CD4-positive, alpha-beta T cell treated with Interleukin-4 for 1 hour (primary cell): ENCODE measurements at regions not wholly inside any gene's neighbourhood (a gene's known extent, or its start where the extent isn't known, plus 50 kb on each side); places are given as distances from the start of the nearest gene placed in this dataset.

Source experiments
- DNase-seq, 2 donors: peaks; one replicate each; pipeline ENCODE4 v3.0.0-alpha.2; 2020 to 2022

DNA sequence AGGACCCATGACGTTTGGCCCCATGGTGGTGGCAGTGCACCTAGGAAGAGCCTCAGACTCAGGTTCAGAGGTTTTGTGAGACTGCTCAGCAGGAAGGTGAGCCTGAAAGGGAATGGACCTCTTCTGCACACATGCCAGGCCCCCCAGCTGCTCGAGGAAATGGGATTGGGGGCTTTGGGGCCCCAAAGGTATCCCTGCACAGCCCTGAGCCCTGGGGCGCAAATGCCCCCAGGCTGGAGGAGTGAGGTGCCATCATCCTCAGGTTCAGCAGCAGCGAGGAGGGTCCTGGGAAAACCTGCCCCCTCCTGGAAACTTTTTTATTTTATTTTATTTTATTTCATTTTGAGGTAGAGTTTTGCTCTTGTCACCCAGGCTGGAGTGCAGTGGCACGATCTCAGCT, 171.8 kb upstream of the MVB12B start:
- DNase-seq: no peak

DNA sequence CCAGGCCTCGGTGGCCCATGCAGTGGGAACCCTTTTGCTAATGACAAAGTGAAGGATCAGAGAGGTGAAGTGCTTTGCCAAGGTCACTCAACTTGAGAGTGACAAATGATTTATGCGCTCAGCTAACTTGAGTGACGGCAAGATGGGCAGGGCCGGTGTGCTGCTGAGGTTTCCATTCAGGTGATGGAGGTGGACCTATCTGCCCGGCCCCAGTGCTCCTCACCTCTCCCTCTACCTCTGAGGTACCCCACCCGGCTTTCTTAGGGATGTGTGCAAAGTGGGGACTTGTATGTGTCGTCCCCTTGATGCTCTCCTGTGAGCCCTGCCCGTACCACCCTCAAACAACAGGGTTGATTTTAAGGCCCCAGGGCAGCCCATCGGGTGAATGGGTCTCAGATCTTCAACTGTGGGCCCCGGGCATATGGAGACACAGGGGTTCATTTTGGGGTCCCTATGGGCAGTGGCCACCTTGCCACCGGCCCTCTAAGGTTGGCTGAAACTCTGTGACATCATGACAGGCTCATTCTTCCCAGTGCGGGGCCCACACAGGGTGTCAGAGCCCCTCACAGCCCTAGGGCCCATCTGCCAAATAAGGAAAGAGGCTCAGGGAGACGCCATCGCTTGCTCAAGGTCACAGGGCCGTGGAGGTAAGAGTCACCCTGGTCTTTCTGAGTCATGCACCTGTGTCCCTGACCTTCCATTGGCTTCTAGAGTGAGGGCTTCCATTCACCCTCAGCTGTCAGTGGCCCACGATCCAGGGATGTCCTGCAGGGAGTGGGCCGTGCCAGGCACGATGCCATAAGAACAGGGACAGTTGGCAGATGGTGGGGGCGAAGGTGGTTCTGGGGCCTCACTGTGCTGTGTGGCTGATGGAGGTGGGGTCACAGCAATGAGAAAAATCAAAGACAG, 170.6 kb upstream of the MVB12B start:
- no peak for DNase-seq

DNA sequence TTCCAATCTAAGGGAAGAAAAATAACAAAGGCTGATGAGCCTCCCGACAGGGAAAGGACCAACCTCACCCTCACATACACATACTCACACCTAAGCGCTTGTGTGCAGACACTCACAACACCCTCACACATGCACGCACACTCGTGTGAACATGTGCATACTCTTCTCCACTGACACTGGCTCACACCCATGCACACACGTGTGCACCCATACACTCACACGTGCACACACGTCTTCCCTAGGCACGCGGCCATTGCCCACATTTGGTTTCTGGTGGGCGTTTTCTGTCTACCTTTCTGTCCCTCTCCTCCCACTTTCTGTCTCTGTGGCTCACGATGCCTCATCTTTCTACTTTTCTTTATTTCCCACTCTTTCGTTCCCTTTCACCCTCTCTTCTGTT, 169.7 kb upstream of the MVB12B start:
- DNase-seq: no peak

DNA sequence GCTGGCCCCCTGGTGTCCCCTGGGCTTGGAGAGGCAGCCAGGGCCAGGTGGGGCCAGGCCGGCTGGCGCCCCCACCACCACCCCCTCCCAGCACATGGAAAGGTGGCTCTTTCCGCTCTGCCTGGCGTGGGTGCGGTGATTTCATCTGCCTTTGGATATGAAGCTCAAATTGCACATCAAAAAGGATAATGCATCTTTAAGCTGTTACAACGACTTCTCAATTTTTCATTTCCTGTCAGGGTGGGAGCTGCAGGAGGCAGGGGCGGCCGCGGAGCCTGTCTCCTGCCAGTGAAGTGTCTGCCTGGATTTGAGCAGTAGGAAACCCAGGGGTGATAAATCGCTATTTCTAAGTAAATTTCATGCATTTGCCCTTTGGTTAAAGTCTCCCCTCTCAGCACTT, 169.2 kb upstream of the MVB12B start:
- no peak for DNase-seq

DNA sequence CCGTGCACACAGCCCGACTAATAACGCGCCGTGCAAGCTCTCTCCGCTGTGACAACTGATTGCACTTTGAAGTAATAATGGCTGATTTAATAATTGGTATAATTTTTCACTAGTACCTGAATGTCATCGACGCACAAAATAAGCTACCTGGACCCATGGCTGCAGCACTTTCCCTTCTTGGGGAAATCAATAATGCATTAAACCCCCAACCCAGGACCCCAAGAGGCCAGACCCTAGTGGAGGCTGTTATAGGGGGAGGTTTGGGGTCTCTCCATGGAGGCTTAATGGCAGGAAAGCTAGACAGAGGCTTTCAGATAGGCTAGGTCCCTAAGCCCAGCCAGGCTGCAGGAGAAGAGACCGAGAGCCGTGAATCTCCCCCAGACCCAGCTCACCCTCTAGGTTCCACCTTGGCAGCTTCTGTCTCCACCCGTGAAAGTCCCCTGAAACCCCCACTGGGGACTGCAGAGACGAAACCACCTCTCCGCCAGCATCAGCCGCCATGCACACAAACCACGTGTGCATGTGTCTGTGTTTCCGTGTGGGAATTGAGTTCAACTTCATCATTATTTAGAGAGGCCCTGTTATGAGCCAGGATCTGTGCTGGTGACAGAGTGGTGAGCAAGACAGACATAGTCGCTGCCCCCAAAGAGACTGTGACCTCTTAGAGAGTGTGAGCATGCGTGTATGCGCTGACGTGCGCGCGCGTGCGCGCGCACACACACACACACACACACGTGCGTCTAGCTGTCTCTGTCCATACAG, 168.6 kb upstream of the MVB12B start:
- DNase-seq: no peak

DNA sequence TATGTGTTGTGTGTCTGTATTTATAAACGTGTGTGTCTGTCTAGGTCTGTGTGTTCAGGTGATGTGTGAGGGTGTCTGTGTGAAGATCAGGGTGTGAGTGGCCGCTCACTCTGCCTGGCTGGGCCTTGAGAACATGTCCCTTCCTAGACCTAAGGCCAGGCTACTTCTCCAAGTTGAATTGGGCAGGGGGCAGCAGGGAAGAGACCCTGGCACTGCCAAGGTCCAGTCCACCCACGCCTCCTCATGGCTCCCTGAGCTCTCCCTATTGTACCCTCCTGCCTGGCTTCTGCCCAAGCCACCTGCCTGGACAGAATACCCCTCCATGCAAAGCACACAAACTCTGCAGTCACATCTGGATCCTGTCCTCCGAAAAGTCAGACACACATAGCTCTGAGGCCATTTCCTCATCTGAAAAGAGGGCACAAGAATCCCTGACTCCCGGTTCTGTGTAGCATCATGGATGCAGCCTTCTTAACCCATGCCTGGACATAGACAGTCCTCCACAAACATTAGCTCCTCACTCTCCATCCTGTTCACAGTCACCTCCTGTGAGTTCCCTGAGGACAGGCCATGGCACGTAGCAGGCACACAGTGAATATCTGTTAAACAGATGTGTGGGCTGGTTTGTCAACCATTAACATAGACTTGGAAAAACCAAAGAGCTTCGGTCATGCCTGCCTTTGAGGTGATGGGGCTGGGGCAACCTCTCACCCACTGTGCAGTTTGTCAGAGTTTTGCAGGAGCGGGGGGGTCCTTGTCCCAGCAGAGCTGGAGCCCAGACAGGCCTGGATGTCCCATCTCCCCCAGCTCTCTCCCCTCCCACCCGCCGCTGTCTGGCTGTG, 167.8 kb upstream of the MVB12B start:
- DNase-seq: no peak

DNA sequence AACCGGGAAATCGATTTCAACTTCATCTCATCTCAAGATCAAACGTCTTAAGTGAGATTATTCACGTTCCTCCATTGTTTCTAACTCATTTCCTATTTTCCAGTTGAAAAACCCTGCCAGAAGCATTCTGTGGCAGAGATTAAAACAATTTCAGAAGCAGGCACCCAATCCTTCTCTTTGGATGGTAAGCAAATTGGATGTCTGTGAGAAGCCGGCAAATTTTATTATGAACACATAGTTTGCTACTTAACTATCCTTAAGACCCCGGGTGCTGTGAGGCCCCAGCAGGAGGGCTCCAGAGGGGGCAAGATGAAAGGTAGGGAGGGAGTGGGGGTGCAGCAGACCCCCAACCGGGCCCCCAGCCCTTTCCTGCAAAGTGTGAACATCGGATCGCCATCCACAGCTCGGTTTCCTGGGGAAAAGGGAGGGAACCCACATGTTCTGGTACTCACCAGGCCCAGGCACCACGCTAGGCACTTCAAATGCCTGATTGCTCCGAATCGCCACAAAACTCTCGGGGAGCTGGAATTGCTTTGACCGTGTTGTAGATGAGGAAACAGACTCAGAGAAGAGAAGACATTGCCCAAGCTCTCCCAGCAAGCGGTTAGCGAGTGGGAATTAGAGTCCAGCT, 167.1 kb upstream of the MVB12B start:
- DNase-seq: no peak

DNA sequence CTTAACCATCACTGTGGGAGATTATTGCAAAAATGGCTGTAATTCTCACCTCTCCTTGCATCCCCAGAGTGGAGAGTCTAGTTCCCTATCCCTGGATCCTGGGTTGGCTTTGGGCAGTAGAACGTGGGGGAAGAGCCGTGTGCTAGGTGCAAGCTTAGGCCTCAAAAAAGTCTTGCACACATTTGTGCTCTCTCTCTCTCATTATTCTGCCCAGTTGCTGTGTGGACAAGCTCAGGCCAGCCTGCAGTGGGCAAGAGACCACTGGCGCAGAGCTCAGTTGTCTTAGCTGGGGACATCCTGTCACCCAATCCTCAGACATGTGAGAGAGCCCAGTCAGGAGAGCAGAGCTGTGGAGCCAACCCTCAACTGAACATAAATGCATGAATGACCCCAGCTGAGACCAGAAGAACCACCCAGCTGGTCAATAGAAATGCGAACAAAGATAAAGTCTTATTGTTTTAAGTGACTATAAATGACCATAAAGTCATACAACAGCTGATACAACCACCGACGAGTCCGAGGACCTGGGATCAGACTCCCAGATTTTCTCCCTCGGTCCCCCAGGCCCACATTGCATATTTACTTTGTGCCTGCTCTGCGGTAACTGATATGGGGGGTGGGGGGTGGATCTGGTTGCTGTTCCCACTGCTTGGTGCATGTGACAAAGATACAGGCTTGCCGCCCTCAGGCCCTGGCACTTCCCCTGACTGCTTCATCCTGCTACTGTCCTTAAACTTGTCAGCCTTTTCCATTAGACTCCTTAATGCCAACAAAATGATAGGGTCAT, 166.4 kb upstream of the MVB12B start:
- no peak for DNase-seq

DNA sequence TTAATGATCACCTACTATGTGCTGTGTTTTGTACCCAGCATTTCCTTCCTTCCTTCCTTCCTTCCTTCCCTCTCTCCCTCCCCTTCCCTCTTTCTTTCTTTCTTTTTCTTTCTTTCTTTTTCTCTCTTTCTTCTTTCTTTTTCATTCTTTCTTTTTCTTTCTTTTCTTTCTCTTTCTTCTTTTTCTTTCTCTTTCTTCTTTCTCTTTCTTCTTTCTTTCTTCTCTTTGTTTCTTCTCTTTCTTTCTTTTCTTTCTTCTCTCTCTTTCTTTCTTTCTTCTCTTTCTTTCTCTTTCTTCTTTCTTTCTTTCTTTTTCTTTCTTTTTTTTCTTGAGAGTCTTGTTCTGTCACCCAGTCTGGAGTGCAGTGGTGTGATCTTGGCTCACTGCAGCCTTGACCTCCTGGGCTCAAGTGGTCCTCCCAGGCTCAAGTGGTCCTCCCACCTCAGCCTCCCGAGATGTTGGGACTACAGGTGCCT, 165.7 kb upstream of the MVB12B start:
- no peak for DNase-seq

DNA sequence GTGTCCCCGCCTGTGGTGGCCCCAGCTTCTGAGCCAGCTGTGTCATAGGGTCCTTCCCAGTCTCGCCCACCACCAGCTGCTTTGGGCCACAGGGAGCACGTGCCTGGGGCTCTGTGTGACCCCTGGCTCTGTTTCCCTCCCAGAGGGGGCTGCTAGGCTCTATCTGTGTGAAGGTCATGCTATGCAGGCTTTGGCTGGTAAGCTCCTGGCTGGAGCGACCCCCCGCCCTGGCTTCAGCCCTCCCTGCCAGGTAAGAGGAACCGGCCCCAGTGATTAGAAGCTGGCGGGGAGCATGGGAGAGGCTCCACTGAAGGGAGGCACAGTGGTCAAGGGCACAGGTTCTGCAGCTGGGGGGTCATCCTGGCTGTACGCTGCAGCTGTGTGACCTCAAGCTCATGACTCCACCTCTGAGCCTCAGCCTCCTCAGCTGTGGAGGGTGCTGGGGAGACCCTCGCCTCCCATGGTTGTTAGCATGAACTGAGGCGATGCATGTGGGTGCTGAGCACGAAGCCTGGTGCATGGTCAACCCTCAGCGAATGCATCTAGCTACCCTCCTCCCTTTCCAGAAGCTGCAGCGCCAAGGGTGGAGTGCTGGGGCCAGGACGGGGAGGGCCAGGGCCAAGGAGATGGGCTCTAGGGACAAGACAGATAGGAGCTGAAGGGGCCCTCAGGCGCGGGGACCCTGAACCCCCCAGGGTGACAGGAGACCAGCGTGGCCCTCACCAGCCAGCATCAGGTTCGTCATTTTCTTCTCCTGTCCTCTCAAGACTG, 163.8 kb upstream of the MVB12B start:
- no peak for DNase-seq

DNA sequence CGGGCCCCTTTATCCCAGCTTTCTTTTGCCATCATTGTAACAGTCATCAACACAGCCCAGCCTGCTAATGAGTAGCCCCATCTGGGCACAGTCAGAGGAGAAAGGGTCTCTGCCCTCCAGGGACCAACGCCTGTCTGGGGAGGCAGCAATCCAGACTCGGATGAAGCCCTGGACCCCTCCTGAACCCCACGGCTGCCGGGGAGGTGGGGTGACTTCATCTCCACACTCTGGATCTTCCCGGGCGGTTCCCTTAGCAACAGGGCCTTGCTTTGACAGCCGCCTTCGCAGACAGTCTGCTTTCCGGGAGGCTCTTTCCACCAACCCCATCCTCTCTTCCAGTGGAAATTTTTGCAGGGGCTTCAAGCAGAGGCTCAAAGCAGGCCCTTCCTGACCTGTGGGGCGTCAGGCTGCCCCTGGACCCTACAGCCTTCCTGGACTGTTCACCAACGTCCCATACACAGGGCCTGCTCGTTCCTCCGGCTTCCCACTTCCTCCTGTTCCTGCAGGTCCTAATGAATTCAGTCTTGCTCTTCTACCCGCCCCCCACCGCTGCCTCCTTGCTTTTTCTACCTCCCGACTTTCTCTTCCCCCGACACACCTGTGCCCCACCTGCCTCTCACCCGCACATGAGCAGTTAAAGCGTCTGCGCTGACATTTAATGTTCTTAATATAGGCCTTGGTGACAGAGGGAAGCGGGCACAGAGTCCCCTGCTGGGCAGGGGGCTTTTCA, 161.7 kb upstream of the MVB12B start:
- DNase-seq: no peak

DNA sequence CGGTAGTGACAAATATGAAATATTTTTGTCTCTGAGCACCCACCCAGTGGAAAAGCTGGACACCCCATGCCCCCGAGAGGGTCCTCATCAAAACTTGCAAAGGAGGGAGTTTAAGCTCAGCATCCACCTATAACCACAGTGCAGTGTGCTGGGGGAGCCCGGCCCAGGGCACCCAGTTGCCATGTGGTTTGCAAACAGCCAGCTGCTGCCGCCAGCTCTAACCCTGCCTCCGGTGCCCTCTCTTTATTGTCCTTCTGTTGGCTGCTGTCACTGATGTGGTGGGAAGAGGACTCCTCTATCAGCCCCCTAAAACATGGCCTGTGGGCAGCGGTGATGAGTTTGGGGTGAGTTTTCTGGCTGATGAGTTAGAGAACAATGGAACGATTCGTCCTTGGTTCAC, 160.9 kb upstream of the MVB12B start:
- DNase-seq: no peak

DNA sequence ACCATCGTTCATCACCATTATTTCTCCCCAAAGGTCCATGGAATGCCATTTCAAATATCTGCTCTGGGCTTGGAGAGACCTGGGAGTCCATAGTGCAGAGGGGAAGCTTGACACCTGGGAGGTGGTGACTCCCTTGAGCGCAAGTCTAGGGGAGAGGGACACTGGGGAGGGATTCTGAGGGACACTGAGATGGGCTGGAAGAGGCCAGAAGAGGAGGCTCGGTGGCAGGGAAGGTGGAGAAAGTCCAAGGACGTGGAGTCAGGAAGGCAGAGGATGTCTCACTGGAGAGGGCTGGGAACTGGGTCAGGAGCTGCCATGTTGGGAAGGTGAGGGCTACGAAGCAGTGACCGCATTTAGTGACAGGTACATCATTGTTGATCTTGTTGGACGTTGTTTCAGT, 160.3 kb upstream of the MVB12B start:
- no peak for DNase-seq

DNA sequence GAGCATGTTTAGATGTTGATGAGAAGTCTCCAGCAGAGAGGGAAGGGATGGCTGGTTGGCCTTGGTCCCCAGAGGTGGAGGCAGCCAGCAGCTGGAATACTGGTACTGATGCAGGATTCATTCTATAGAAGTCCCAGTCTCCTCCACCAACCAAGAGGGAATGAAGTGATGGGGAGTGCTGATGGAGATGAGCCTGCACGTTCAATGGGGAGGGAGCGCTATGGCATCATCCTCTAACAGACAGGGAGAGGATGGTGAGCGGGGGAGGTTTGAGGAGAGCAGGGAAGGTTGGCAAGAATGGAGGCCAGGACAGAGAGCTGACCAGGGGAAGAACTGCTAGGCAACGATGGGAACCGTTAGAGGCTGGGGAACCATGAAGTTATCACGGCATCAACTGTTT, 159.8 kb upstream of the MVB12B start:
- DNase-seq: no peak

DNA sequence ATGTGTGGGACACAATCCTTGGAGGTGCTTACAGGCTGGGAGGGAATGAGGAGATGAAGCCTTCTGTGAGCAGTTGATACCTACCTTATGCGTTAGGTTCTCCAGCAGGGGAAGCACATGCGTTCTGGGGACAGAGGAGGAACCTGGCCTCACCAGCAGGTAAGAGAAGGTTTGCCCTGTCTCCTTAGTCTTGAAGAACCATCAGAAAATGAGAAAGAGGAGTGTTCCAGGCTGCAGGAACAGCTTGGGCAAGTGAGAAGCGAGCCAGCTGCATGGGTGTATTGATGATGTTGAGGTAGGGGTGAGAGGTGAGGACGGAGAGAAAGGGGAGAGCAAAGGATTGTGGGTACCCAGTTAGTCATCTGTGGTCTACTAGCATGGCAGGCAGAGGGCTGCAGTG, 156.9 kb upstream of the MVB12B start:
- DNase-seq: no peak

DNA sequence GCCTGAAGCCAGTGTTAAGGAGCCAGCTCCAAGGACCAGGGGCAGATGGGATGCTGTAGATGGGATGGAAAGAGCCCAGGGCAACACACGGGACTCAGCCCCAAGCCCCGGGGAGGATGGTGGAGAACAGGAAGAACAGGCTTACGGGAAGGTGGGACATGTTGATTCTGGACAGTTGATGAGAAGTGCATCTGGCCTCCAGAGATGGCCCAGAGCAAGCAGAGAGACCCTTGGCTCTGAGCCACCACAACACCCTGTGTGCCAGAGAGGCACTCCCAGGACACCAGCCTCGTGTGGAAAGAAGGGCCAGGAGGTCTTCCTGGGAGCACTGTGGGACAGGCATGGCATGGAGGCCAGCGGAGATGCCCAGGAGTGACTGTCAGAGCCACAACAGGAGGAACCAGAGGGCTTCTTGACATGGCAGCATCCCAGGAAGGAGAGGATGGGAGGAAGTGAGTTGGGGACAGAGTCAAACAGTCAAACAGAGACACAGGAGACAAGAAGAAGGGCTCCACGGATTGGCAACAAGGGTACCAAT, 156.3 kb upstream of the MVB12B start:
- no peak for DNase-seq

DNA sequence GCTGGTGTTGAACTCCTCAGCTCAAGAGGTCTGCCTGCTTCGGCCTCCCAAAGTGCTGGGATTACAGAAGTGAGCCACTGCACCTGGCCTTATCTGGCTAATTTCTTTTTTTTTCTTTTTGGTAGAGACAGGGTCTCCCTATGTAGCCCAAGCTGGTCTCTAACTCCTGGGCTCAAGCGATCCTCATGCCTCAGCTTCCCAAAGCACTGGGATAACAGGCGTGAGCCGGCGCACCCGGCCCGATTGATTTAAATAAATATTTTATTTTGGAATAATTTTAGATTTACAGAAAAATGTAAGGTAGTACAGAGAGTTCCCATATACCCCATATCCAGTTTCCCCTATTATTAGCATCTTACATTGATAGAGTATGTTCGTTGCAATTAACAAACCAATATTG, 155.0 kb upstream of the MVB12B start:
- no peak for DNase-seq

DNA sequence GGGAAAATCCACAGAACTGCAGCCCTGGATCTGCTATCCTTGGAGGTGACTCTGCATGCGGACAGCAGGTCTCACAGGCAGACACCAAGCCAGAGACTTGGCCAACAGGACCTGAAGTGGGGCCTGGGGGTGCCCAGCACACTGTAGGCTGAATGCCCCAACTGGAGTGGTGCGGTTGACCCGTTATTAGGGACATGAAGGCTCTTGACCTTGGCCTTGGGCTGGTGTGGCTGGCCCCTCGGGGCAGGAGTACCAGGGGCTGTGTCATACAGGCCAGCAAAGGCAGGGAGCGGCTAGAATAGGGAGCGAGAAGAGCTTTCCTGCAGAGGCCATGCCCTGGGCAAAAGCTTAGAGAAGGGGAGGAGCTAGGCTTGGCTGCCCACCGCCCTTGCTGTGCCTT, 153.2 kb upstream of the MVB12B start:
- DNase-seq: no peak

DNA sequence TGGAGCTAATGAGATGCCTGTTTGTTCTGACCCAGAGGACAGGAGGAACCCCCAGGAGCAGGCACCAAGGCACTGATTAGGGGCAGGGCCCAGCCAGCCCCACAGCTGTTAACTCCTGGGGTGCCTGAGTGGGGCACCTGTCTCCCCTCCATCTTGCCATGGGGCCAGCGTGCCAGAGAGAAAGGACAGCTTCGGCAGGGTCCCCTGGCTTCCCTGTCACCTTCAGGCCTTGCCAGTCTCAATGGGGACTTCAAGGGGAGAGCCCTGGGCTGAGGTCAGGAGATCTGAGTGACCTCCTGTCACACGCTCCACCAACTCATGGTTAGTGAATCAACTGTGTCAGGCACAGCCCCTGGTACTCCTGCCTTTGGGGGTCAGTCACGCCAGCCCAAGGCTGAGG, 152.7 kb upstream of the MVB12B start:
- no peak for DNase-seq

DNA sequence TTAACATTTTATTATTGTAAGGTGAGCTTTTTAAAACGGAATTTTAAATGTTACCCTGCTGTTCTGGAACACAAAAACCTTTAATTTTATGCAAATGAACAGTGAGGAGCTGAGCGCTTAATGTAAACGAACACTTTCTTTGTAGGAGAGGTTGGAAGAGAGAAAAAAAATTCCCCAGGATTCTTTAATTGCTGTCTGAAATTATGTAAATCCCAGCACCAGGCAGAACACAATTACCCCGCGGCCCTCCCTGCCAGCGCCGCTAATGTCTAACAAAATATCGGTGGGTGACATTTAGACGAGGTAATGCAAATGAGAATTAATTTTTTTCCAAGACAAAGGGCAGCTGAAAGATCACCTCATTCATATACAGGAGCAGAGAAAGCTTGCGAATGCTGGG, 143.4 kb upstream of the MVB12B start:
- no peak for DNase-seq
